Mucosa of stomach (tissue), 1 donor: ENCODE measurements at regions not wholly inside any gene's neighbourhood (a gene's known extent, or its start where the extent isn't known, plus 50 kb on each side); places are given as distances from the start of the nearest gene placed in this dataset.

Experiments
- H3K27me3 ChIP-seq: one replicate; pipeline ENCODE4 v1.7.0; 2013; ENCODE audit warnings: mild to moderate bottlenecking, low read length; ENCODE audit not compliant: control insufficient read depth, insufficient read depth
- H3K36me3 ChIP-seq: one replicate; pipeline ENCODE4 v1.7.0; 2013; ENCODE audit warnings: low read length; ENCODE audit not compliant: control insufficient read depth, insufficient read depth
- H3K4me1 ChIP-seq: one replicate; pipeline ENCODE4 v1.7.0; 2013; ENCODE audit warnings: mild to moderate bottlenecking, low read length; ENCODE audit not compliant: control insufficient read depth, insufficient read depth
- H3K4me3 ChIP-seq: one replicate; pipeline ENCODE4 v1.7.0; 2013; ENCODE audit warnings: low read length
- H3K9ac ChIP-seq: one replicate; pipeline ENCODE4 v1.7.0; 2013; ENCODE audit warnings: mild to moderate bottlenecking, low read length, moderate library complexity
- H3K9me3 ChIP-seq: one replicate; pipeline ENCODE4 v1.7.0; 2013; ENCODE audit warnings: mild to moderate bottlenecking, low read length, moderate library complexity; ENCODE audit not compliant: control insufficient read depth
- donor health status: Pancreatic carcinoma.

DNA sequence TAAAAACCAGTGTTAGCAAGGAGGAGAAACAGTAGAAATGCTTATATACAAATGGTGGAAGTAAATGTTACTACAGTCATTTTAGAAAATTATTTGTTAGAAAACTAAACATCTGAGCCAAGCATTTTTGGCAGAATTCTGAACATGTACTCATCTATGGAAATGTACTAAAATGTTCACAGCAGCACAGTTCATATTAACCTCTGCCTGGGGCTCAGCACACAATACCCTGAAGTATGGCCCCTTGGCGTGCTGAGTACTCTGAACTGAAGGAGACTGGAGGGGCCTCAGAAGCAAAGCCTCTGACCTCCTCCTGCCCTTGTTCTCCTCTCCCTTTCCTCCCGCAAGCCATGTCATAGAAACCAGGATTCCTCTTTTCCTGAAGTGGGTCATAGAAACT is 66.2 kb upstream of the RALGAPA2 start:
- Histone ChIP-seq H3K9me3 (no peaks in the 10 kb centered on the region), H3K9ac (no peak overlapping the region), H3K27me3 (no peaks in the 10 kb centered on the region), H3K4me3 (no peak overlapping the region), H3K4me1 (peaks cover 6% of the 10 kb centered on the region), H3K36me3 (no peaks in the 10 kb centered on the region)

DNA sequence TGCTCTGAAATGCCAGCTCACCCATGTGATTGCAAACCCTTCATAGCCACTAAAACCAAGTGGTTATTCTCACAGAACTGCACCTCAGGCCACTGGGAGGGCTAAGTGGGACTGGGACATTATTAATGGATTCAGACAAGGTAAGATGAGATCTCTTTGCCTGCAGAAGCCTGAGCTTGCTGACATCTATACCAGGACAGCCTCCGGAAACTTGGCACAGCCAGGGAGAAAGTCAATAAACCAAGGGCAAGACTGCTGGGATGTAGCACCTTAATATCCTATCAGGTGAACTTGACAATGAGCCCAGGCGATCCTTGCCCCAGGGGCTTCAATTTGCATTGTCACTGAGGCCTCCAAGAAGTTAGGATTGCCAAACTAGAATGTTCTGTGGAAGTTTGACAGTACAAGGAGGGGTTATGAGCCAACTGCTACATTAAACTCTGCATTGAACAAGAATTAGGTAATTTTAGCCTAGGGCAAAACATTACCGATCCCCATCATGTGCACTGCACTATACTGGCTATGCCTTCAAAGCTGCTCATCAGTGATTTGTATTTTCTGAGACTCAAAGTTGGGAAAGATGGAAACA is 60.1 kb upstream of the RALGAPA2 start:
- Histone ChIP-seq H3K27me3 (no peaks in the 10 kb centered on the region), H3K4me1 (no peaks in the 10 kb centered on the region), H3K9ac (no peak overlapping the region), H3K9me3 (no peaks in the 10 kb centered on the region), H3K36me3 (no peaks in the 10 kb centered on the region), H3K4me3 (no peak overlapping the region)

- H3K9me3 ChIP-seq: no peaks in the 10 kb centered on the region
- H3K4me1 ChIP-seq: no peaks in the 10 kb centered on the region
- H3K9ac ChIP-seq: no peak overlapping the region
- H3K4me3 ChIP-seq: no peak overlapping the region
- H3K36me3 ChIP-seq: no peaks in the 10 kb centered on the region
- no peaks in the 10 kb centered on the region for H3K27me3 ChIP-seq
These were observed 55.9 kb upstream of the RALGAPA2 start for GRCh38 chr20:20768202-20768815.

GRCh38 chr20:20765696-20766365 is 53.4 kb upstream of the RALGAPA2 start:
- H3K9ac ChIP-seq: no peak overlapping the region
- no peaks in the 10 kb centered on the region for H3K36me3 ChIP-seq
- H3K27me3 ChIP-seq: no peaks in the 10 kb centered on the region
- H3K4me1 ChIP-seq: no peaks in the 10 kb centered on the region
- no peaks in the 10 kb centered on the region for H3K9me3 ChIP-seq
- no peak overlapping the region for H3K4me3 ChIP-seq

DNA sequence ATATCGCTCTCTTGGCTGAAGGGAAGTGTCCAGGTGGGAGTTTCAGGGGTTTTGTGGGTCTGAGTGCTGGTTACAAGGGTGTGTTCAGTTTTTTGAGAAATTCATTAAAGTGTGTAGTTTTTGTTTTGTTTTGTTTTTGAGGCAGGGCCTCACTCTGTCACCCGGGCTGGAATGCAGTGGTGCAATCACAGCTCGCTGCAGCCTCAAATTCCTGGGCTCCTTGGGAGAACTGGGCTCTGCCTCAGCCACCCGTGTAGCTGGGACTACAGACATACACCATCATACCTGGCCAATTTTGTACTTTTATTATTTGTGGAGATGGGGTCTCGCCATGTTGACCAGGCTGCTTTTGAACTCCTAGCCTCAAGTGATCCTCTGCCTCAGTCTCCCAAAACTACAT is 51.2 kb upstream of the RALGAPA2 start:
- no peaks in the 10 kb centered on the region for H3K36me3 ChIP-seq
- peaks cover 11% of the 10 kb centered on the region for H3K4me1 ChIP-seq
- no peaks in the 10 kb centered on the region for H3K27me3 ChIP-seq
- H3K4me3 ChIP-seq: no peak overlapping the region
- H3K9me3 ChIP-seq: no peaks in the 10 kb centered on the region
- no peak overlapping the region for H3K9ac ChIP-seq
